MCF 10A (cell line): ENCODE measurements at regions not wholly inside any gene's neighbourhood (a gene's known extent, or its start where the extent isn't known, plus 50 kb on each side); places are given as distances from the start of the nearest gene placed in this dataset.

ENCODE experiments used
- BruUV-seq: library from RNA; stranded (reverse); fragments of 400-500 nt; replicated peaks from 2 replicates; lab custom pipeline; 2021; lab: Mats Ljungman, UMichigan
- CTCF ChIA-PET: fragments of 300-600 bp; sonication (Branson Sonifier 250); formaldehyde crosslinking; extraction: SDS; loops from one replicate; lab custom pipeline; 2021; ENCODE audit warnings: antibody characterized with exemption, inconsistent platforms; lab: Yijun Ruan, JAX
- POLR2A ChIA-PET: fragments of 300-600, 350-650 bp; sonication (Branson Sonifier 250); formaldehyde crosslinking; extraction: SDS; loops from one replicate; lab custom pipeline; 2020; ENCODE audit warnings: antibody characterized with exemption, inconsistent platforms; lab: Yijun Ruan, JAX
- DNase-seq: peaks from one replicate; pipeline ENCODE4 v3.0.0-alpha.2; 2018; ENCODE audit not compliant: unreplicated experiment
- H3K27ac Mint-ChIP-seq: one replicate; pipeline ENCODE4 v1.8.0; 2022; ENCODE audit warnings: mild to moderate bottlenecking, low read depth, mixed read lengths; ENCODE audit not compliant: unreplicated experiment
- H3K27me3 Mint-ChIP-seq: one replicate; pipeline ENCODE4 v1.8.0; 2022; ENCODE audit warnings: mixed read lengths; ENCODE audit not compliant: insufficient read depth, unreplicated experiment
- H3K36me3 Mint-ChIP-seq: one replicate; pipeline ENCODE4 v1.8.0; 2022; ENCODE audit warnings: mild to moderate bottlenecking, moderate library complexity, mixed read lengths; ENCODE audit not compliant: insufficient read depth, unreplicated experiment
- H3K4me1 Mint-ChIP-seq: one replicate; pipeline ENCODE4 v1.8.0; 2022; ENCODE audit warnings: mixed read lengths; ENCODE audit not compliant: insufficient read depth, unreplicated experiment
- H3K4me3 Mint-ChIP-seq: one replicate; pipeline ENCODE4 v1.8.0; 2022; ENCODE audit warnings: mild to moderate bottlenecking, moderate library complexity, mixed read lengths; ENCODE audit not compliant: unreplicated experiment
- H3K9me3 Mint-ChIP-seq: one replicate; pipeline ENCODE4 v1.8.0; 2022; ENCODE audit warnings: mixed read lengths; ENCODE audit not compliant: unreplicated experiment
- CTCF ChIP-seq: fragments of 200-600 bp; IDR thresholded peaks from one replicate; pipeline ENCODE4 v1.8.0; 2022; ENCODE audit warnings: antibody characterized with exemption, mild to moderate bottlenecking; ENCODE audit not compliant: unreplicated experiment
- intact Hi-C: fragments of 100-400 bp; cut with micrococcal nuclease; formaldehyde crosslinking; loops from 2 replicates; pipeline ENCODE4 v1.14.1; 2022

DNA sequence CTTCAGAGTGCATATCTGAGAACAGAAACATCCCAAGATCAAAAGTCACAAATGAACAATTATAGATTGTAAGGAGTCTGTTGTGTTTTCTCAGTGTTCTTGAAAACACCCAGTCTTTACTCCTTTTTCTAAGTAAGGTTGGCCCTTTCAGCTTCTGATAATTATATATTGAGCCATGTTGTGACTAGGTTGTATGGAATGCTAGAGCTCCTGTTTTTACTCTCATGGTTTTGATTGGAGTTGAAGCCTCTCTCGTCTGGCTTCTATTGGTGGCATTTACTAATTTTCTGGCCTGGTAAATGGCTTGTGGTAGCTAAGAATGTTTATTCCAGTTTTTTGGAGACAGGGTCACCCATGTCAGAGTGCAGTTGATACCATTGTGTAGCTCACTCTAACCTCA, 84.7 kb downstream of the NDUFS5 start:
- no peaks in the 10 kb centered on the region for H3K27me3 Mint-ChIP-seq
- no peak overlapping the region for H3K27ac Mint-ChIP-seq
- peak overlapping the region; percentile 30 for H3K4me3 Mint-ChIP-seq
- ChIA-PET CTCF (interaction anchor here (0.6 to 2.5 kb wide), 10 partner anchors 13 to 301 kb away, joined by 3 to 15 read pairs (median 4); no protein-coding TSS in a partner anchor), POLR2A (interaction anchor here (0.7 to 14.3 kb wide), 11 partner anchors 8 to 298 kb away, joined by 3 to 427 read pairs (median 6); no protein-coding TSS in a partner anchor)
- TF ChIP-seq CTCF = no peak
- no peak for DNase-seq
- no peaks in the 10 kb centered on the region for H3K36me3 Mint-ChIP-seq
- intact Hi-C loops = no loop called here
- no TSS peak for BruUV-seq
- H3K4me1 Mint-ChIP-seq = peaks cover 20% of the 10 kb centered on the region
- H3K9me3 Mint-ChIP-seq = no peaks in the 10 kb centered on the region

- Mint-ChIP-seq H3K4me1 (peaks cover 20% of the 10 kb centered on the region), H3K9me3 (no peaks in the 10 kb centered on the region), H3K36me3 (no peaks in the 10 kb centered on the region), H3K4me3 (no peak overlapping the region), H3K27ac (peak overlapping the region; percentile 40), H3K27me3 (no peaks in the 10 kb centered on the region)
- ChIA-PET POLR2A (interaction anchor here (0.6 to 14.3 kb wide), 8 partner anchors 9 to 1143 kb away, joined by 3 to 427 read pairs (median 11); no protein-coding TSS in a partner anchor), CTCF (interaction anchor here (0.5 to 2.5 kb wide), 7 partner anchors 14 to 102 kb away, joined by 3 to 15 read pairs (median 4); no protein-coding TSS in a partner anchor)
- no peak for TF ChIP-seq CTCF
- intact Hi-C loops = no loop called here
- BruUV-seq = no TSS peak
- DNase-seq = peak; percentile 48
These were observed 87.1 kb downstream of the NDUFS5 start for GRCh38 chr1:39113109-39113743.

DNA sequence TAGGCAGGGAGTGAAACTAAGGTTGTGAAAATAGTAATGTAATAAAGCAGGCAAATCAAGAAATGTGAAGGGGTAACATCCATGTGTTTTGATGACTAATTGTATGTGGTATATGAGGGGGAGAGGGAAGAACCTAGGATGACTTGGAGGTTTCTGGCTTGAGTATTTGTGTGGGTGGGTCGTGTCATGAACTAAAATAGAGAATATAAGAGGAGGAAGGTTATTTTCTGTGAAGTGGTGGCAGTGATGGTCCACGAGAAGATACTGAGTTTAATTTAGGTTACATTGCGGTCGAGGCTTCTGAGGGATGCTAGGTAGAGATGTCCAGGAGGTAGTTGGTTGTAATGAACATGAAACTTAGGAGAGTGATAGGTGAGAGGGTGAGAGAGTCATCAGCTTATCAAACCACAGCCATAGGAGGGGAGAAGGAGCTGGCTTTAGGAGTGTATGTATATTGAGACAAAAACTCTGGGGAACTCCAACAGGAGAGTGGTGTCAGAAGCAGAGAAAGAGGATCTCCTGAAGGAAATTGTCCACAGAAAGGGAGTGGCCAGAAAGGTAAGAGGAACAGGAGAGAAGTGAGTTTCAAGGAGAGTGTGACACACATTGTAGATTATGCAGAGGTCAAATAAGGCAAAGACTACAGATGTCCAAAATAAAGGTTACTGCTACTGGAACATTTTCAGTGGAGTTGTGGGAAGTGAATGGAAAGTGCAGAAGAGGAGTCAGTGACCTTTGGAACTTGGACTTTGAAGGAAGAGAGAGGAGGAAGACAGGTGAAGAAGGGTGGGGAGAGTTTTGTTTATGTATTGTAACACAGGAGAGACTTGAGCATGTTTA, 89.0 kb upstream of the MACF1 start:
- no TSS peak for BruUV-seq
- ChIA-PET POLR2A (interaction anchor here (2.2 to 14.3 kb wide), 5 partner anchors 9 to 73 kb away, joined by 15 to 427 read pairs (median 24); no protein-coding TSS in a partner anchor), CTCF (interaction anchor here (0.7 to 2.2 kb wide), 2 partner anchors 17 to 76 kb away, joined by 3 to 7 read pairs; no protein-coding TSS in a partner anchor)
- Mint-ChIP-seq H3K36me3 (no peaks in the 10 kb centered on the region), H3K27me3 (no peaks in the 10 kb centered on the region), H3K4me3 (no peak overlapping the region), H3K27ac (no peak overlapping the region), H3K4me1 (peaks cover 13% of the 10 kb centered on the region), H3K9me3 (no peaks in the 10 kb centered on the region)
- intact Hi-C loops = no loop called here
- TF ChIP-seq CTCF = no peak
- DNase-seq = peak; percentile 61

GRCh38 chr1:39116116-39116607, 88.3 kb upstream of the MACF1 start:
- ChIA-PET CTCF (interaction anchor here (0.7 to 2.1 kb wide), 4 partner anchors 13 to 142 kb away, joined by 3 to 4 read pairs (median 3); no protein-coding TSS in a partner anchor), POLR2A (interaction anchor here (0.7 to 14.3 kb wide), 16 partner anchors 9 to 76 kb away, joined by 3 to 427 read pairs (median 14); no protein-coding TSS in a partner anchor)
- intact Hi-C loops = no loop called here
- Mint-ChIP-seq H3K36me3 (no peaks in the 10 kb centered on the region), H3K9me3 (no peaks in the 10 kb centered on the region), H3K4me1 (peaks cover 8% of the 10 kb centered on the region), H3K4me3 (no peak overlapping the region), H3K27ac (no peak overlapping the region), H3K27me3 (no peaks in the 10 kb centered on the region)
- BruUV-seq = no TSS peak
- TF ChIP-seq CTCF = no peak
- DNase-seq = no peak
